Lung microvascular endothelial cell (primary cell): ENCODE measurements at regions not wholly inside any gene's neighbourhood (a gene's known extent, or its start where the extent isn't known, plus 50 kb on each side); places are given as distances from the start of the nearest gene placed in this dataset.
"Not testable (repeated sequence)": the region's sequence is repeated elsewhere in the genome, so short reads cannot be mapped to it uniquely, and the experiment has no call there.

Experiments
- DNase-seq, 2 donors: peaks; one replicate each; pipeline versions ENCODE4 v3.0.0 to v3.0.0-alpha.2; 2010; ENCODE audit warnings: low read depth in 2 of 2

DNA sequence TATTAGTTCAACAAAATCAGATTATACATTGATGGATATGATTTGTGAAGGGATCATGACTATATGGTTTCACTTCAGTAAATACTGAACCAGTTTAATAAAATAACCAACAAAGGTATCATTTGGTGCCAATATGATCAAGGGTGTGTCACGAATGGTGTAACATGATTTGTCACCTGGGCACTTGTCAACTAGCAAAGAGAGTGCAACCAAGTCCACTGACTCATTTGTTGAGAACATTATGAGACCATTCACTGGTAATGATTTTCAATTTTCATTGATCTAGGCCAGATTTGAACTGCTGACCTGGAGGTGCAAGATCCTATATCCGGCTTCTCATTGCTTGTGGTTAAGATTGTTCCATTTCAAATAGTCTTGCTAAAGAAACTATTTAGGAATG is 1037.9 kb downstream of the ROBO2 start:
- DNase-seq = no peak

DNA sequence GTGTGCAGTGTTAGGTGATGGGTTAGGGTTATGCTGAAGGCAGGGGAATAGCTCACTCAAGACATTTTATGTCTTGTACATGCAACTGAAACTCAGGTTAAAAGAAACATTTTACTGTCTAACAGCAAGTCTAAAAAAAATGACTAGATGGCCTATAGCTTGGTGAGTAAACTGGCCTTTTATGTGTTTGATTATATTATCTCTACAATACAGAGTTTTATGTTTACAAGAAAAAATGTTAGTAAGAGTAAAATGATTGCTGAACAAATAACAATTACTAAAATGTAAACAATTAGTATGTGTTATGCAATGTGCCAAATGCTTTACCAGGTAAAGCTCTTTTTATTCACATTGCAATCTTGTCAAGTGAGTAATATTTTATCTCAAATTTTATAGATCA is 1039.6 kb downstream of the ROBO2 start:
- DNase-seq = no peak

DNA sequence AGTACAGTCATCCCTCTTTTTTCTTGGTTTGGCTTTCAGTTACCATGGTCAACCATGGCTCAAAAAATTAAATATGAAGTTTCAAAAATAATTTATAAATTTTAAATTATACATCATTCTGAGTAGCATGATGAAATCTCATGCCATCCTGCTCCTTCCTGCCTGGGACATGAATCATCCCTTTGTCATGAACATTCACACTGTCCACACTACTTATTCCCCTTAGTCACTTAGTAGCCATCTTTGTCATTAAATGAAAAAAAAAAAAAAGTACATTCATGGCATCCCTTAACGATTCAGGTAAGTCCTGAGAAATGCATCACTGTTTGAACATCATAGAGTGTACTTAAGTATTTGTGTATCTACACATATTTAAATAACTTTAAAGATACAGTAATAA is 1046.3 kb downstream of the ROBO2 start:
- DNase-seq = no peak

DNA sequence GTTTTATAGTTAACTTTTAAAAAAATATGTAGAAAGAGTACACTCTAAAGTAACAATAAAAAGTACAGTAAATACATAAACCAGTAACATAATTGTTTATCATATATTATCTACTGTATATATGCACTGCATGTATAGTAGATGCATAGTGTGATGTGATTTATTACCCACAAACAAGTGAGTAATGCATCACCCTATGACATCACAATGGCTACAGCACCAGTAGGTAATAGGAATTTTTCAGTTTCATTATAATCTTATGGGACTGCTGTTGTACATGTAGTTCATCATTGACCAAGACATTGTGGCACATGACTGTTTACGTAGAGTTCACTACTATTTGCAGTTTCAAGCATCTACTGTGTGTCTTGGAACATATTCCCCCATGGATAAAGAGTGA is 1047.2 kb downstream of the ROBO2 start:
- no peak for DNase-seq

DNA sequence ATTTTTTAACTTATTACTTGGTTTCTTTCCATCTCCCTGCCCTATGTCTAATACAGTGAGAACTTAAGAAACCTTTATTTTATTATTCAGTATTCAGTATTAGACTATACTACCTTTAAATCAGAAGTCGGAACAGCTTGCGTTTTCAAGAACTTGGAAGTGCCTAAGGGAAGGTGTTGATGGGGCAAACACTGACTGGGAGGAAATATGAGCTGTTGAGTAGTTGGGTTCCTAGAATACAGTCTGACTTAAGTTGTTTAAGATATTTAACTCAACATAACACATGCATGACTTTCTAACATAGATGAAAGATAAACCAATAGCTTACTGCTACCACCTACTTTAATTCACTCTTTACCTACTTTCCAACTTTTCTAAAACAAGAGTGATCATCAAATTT is 1048.1 kb downstream of the ROBO2 start:
- DNase-seq = no peak

DNA sequence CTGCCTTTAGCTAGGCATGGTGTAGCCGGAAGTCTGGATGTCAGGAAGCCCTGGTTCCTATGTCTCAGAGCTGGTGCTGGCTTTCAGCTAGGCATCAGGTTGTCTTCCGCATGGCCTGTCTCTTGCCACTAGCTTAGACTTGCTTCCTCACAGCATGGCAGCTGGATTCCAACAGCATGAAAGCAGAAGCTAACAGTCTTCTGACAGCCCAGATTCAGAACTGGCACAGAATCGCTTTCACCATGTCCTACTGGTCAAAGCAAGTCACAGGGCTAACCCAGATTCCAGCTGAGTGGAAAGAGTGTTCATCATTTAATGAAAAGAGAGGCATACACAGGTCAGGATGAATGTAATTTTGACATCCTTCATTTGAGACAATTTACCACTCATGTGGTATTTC is 1050.5 kb downstream of the ROBO2 start:
- no peak for DNase-seq

DNA sequence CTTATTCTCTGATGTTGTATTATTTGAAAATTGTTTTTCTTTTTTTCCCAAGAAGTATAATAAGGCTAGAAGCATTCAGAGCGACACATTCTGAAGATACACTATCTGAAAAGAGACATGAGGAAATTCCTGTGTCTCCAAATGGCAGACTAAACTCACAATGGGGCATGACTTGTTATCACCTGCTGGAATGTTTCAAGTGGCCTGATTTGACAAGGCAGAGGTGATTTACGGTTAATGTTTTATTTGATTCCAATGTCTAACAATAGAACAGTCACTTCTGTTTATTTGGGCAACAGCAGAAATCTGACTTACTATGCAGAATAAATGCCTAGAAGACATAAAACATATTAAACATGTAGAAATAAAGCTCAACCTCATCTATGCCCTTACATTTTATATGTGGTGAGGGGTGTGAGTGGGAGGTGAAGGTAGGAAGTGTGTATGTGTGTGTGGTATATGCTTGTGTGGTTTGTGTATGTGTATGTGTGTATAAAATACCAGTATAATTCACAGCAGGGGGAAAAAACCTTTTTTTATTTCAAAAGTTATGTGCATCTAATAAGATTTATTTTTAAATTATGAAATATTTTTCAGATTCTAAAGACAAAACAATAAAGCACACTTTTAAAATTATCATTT is 1051.7 kb downstream of the ROBO2 start:
- no peak for DNase-seq

DNA sequence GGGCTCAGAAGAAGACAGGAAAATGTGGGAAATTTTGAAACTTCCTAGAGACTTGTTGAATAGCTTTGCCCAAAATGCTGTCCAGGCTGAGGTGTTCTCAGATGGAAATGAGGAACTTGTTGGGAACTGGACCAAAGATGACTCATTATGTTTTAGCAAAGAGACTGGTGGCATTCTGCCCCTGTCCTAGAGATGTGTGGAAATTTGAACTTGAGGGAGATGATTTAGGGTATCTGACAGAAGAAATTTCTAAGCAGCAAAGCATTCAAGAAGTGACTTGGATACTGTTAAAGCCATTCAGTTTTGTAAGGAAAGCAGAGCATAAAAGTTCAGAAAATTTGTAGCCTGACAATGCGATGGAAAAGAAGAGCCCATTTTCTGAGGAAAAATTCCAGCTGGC is 1052.7 kb downstream of the ROBO2 start:
- DNase-seq = not testable (repeated sequence)

DNA sequence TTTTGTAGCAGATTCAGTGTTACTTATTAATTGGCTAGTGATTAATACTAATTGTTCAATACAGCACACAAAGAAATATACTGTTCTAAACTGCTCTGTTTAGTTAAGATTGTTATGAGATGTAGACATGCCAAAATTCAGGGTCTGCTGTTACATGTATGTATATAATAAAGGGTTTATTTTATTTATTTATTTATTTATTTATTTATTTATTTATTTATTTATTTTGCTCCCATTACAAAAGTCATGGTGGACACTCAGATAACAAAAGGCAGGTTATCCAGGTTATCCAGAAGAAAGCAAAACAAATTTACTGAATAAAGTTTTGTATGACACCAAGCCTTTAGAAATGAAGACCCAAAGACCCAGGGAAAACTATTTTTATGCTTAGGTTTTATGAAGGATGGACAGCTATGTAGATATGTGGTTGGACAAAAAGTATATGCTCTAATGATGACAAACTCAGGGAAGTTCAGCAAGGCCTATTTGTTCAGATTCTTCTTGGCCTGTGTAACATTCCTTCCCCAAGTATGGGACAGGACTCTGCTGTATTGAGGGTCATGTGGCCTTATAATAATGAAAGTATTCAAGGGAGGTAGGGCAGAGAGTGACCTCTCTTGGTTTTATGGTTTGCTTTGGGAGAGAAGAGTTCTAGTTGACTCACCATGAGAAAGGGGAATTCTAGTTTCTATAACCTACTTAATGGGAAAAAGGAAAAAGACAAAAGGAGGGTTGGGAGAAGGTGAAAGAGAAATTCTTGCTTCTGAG is 1056.8 kb downstream of the ROBO2 start:
- no peak for DNase-seq

DNA sequence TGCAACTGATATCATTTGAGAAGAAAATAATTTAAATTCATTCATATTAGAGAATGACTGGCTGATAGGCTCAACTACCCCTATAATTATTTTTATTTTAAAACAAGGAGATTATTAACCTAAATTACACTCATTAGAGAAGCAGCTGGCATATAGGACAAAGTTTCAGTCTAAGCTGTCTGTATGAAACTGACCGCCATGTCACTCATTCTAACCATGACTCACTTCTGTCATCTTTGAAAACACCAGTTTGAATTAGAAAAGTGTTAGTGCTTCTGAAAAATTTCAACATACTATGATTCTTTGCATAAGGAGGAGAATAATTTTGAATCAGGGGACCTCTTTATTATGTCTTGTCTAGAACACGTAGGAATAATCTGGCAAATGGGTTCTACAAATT is 1058.5 kb downstream of the ROBO2 start:
- no peak for DNase-seq

DNA sequence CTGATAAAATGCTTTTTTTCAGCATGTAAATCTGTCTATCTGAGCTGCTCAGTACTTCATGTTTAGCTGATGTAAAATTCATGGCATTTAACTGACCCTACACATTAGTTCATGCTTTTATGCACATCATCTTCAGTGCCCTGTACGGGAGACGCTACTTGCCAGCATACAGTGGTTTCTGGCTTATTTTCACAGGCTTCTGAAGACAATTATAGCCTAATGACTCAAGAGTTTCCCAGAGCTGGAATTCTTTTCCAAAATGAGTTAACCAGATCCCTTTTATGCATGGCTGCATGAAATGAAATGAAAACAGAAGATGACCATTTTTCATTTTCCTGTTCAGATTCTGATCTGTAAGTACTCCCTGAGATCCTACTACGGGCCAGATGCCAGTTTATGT is 1061.5 kb downstream of the ROBO2 start:
- no peak for DNase-seq

DNA sequence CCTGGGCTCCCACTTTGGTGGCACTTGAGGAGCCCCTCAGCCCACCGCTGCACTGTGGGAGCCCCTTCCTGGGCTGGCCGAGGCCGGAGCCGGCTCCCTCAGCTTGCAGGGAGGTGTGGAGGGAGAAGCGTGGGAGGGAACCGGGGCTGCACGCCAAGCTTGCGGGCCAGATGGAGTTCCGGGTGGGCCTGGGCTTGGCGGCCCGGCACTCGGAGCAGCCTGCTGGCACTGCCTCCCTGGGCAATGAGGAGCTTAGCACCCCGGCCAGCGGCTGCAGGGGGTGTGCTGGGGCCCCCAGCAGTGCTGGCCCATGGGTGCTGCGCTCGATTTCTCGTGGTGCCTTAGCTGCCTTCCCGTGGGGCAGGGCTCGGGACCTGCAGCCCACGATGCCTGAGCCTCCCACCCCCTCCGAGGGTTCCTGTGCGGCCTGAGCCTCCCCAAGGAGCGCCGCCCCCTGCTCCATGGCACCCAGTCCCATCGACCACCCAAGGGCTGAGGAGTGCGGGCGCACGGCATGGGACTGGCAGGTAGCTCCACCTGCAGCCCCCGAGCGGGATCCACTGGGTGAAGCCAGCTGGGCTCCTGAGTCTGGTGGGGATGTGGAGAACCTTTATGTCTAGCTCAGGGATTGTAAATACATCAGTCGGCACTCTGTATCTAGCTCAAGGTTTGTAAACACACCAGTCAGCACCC is 1068.5 kb downstream of the ROBO2 start:
- DNase-seq = not testable (repeated sequence)

DNA sequence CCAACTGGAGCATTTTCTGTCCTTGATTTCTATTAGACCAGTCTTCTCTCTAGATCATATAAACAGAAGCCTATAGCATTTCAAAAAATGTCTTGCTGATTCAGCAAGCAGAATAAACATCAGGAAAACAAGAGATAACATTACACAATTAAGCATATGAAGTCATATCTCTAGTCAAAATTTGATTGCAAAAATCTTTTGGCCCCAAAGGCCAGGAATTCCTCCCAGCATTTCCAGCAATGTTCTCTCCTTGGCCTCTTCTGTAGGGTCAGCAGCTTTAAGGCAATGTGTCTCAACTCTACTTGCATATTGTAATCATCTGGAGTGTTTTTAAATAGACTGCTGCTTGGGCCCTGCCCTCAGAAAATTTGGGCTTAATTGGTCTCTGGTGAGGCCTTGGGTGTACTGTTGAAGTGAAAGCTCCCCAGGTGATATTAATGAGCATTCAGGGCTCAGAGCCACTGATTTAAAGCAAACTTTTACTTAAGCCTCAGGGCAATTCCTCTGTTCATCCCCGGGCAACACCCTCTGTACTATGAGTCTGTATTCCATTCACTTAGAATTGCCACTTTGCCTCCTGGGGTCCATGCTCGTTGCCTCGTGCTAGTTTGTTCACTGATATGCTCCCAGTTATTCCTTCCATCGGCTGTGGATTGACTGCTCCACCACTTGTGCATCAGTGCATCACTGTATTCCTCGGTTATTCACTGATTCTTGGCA is 1072.6 kb downstream of the ROBO2 start:
- DNase-seq = no peak

DNA sequence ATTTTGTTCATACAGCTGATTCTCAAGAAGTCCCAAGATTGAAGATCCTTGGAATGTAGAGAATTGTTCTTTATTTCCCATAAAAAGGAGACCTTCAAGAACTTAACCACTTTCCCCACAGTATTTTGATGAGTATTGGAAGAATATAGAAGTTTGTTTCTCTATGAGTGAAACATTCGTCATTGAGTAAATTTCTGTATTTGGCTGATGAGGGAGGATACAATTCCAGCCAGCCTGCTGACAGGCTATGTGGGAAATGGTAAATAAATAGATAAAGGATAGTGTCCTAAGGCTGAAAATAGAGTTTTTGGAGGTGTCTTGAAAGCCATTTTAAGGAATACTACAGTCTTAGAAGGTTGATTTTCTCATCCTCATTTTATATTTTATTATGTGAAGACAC is 1076.1 kb downstream of the ROBO2 start:
- no peak for DNase-seq

DNA sequence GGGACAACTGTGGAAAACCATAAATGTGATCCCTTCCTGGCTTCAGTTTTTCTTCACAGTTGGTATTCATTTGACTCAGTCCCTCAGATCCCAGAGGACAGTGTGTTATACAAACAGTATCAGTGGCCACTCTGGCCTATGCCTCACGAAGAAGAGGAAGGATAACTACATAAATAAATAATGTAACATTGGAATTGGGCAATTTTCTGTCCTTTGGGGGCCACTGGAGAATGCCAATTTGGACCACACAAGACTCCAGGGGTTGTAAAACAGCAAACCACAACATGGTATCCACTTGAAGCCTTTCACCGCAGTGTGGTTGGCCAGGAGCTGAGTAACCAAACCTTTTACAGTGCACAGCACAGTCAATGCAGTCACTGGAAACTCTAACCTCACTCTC is 1077.0 kb downstream of the ROBO2 start:
- no peak for DNase-seq

DNA sequence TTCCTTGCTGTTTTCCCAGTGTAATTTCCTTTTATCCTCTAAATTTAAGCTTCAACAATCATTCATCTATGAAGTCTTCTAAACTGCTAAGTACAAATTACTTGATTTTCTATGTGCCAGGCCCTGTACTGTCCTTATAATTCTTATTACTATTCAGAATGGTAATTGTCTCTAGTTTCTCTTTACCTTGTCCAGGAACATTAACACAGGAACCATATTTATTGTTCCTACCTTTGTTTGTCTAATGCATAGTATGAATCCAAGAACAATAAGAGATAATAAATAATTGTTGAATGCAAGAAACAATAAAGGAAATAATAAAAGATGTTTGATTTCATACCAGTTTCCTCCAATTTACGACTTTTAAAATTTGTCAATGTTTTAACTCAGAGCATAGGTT is 1083.2 kb downstream of the ROBO2 start:
- DNase-seq = no peak

DNA sequence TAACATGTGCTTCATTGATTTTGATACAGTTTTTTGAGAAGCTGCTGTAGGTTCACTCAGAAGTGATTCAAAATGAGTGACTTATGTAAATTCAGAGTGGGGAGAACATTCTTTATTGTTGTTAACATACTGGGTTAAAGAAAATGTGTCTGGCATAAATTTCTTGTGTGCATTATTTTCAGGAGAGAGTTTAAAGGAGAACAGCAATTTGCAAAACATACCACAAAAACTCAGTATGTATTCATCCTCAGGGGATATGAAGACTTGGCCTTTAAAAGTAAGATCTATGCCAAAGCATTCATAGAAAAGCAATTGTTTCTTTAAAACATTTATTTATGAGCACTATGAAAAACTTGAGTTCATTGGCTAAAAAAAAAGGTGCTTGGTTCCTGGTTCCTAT is 1089.8 kb downstream of the ROBO2 start:
- no peak for DNase-seq

DNA sequence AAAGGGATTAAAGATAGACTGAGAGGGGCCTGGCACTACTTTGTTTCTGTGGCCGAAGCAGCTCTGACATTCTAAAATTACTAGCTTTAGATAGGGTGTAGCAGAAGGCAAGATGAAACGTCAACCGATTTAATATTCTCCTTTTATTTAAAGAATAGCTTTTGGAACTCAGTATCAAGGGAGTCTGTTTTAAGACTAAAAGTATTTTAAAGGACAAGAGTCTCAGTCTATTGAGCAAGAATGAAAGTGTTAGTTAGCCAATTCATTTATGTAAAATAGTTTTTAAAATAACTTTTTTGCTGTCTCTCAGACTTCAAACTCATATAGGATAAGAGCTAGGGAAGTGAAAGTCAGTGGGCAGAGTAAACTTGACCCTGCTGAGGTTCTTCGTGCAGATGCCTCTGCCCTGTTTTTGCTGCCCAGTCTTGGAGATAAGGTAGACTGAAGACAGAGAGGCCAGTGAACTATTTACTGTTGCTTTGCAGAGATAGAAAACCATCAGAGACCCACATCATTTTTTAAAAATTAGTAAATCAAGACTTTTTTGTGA is 1090.9 kb downstream of the ROBO2 start:
- no peak for DNase-seq

DNA sequence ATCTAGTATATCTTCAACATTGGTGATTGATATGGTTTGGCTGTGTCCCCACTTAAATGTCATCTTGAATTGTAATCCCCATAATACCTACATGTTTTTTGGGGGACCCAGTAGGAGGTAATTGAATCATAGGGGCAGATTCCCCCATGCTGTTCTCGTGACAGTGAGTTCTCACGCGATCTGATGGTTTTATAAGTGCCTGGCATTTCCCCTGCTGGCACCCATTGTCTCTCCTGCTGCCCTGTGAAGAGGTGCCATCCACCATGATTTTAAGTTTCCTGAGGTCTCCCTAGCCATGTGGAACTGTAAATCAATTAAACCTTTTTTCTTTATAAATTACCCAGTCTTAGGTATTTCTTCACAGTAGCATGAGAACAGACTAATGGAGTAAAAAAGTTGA is 1094.6 kb downstream of the ROBO2 start:
- DNase-seq = no peak

DNA sequence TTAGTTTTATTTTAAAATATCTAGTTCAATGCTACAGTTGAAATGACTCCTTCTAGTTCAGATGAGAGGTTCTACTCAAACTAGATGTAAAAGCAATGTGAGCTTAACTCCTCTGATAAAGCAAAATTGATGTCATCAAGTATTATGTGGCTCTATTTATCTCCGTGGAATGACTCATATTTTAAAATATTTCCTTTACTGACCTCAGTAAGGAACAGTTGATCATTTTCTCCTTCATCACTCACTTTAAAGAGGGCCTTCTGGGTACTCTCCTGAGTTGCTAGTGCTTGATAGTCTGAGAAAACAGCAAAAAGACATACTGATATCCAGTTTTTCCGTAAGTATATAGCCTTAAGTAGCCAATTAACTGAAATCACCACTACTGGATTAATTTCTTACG is 1099.3 kb downstream of the ROBO2 start:
- DNase-seq = no peak

DNA sequence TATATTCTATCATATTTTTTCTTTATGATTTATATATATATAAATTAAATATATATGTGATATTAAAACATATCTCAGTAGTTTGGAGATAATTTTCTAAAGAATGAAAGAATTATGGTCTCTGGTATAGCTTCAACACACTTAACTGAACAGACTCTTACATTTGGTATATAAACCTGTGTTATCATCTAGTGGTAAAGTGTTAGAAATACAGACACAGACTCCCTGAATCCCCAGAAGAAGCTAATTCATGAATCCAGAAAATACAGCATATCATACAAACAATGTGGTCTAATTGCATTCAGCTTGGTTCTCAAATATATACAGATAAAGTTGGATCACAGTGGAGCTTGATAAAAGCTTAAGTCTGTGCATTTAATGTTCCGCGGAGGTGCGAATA is 1100.4 kb downstream of the ROBO2 start:
- no peak for DNase-seq

DNA sequence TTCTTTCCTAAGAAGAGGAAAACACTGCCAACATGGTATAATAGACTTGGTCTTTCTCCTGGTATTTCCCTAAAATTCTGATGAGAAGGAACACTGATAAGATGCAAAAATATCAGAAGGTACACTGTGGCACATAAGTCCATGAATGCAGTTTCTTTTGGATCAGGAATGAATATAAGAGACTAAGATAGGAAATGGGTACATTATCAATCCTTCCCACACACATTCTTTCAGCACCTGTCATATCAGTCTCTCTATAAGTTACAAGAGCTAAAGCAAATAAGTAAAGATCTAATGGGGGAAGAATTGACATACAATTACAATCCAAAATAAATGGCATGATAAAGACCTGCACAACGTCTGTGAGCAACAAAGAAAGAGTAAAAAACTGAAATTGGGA is 1101.0 kb downstream of the ROBO2 start:
- no peak for DNase-seq
